AG20443 (cell line): ENCODE measurements at regions not wholly inside any gene's neighbourhood (a gene's known extent, or its start where the extent isn't known, plus 50 kb on each side); places are given as distances from the start of the nearest gene placed in this dataset.
A peak's percentile ranks its signal among the peaks of the same experiment; 100 is the strongest.

Experiments used
- DNase-seq: peaks from one replicate; pipeline ENCODE4 v3.0.0; 2012; ENCODE audit warnings: low spot score, mixed read lengths

GRCh38 chr14:89600950-89601826 lies 184.2 kb upstream of the FOXN3 start:
- peak; percentile 19 for DNase-seq

DNA sequence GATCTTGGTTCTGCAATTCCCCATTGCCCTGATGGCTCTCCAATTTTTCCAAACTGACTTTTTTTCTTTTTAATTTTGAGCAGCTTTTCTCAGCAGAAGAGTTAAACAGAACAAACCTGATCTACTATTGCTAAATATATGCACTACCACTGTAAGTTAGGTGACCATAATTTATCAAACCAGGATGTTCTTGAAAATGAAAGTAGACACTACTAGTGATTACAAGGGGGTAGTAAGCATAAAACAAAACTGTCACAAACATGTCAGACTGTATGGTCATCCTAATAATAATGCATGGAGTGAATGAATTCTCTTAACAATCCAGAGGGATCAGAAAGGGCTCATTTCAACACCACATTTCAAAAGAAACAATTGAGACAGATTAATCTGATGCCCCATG lies 183.0 kb upstream of the FOXN3 start:
- no peak for DNase-seq

DNA sequence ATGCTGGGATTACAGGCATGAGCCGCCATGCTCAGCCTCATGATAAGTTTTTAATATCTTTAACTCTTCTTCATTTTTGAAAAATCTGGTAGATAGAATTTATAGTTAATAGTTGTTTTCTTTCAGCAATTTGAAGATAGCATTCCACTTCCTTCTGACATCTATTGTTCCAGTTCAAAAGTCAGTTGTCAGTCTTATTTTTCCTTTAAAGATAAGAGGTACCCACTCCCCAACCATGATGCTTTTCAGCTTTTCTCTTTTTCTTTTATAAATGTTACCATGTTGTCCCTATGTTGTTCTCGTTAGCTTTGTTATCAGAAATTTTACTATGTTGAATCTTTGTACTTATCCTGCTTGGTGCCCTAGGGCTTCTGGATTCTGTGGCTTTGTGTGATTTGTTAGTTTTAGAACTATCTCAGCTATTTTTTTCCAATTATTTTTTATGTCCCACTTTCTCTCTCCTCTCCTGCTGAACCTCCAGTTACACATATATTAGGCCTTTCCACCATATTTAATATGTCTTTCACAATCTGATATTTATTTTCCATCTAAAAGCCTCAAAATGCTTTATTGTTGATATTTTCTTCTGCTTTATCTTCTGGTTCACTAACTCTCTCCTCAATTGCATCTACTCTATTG lies 181.6 kb upstream of the FOXN3 start:
- DNase-seq: no peak

GRCh38 chr14:89592961-89593360 lies 175.9 kb upstream of the FOXN3 start:
- DNase-seq: no peak

GRCh38 chr14:89589400-89590118 lies 172.5 kb upstream of the FOXN3 start:
- no peak for DNase-seq

DNA sequence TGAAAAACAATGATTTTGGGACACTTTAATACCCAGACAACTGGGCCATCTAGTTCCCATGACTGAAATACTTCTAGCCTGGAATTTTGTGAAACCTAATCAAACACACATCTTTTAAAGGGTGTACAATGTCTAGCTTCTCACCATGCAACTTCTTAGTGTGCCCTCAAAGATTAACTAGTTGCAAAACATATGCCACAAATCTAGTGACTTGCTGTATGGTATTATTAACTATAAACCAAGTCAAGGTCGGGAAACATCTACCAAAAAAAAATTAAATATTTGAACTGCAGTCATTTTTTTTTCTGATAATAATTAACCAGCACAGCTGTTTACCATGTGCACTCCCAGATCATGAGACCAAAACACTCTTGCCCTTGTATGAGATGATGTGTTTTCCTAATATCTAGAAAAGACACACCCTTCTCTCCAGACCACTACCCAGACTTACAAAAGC lies 171.8 kb upstream of the FOXN3 start:
- no peak for DNase-seq

- no peak for DNase-seq
Measured at GRCh38 chr14:89588016-89588415, 171.0 kb upstream of the FOXN3 start.

DNA sequence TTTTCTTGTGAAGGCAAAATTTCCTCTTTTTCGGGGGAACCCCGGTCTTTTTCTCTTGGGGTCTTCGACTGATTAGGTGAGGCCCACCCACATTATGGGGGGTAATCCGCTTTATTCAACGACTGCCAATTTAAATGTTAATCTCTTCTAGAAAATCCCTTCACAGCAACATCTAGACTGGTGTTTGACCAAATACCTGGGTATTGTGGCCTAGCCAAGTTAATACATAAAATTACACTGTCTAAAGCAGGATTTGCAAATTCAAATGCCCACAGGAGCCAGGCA lies 170.0 kb upstream of the FOXN3 start:
- no peak for DNase-seq

GRCh38 chr14:89586258-89587135 lies 169.5 kb upstream of the FOXN3 start:
- DNase-seq: no peak

DNA sequence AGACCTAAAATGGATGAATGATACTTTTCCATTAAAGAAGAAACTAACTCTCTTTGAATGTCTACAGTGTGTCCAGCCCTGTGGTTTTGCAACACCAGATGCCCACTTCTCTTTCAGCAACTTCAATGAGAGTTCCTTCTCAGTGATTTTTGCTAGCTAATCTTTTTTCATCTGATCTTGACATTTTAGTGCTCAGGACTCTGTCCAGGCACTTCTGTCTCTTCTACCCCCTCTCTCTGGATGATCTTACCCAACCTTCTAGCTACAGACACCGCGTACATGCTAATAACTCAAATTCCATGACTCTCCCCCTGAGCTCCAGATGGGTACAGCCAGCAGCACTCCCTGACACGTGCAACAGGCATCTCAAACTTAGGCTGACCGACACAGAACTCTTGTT lies 161.1 kb upstream of the FOXN3 start:
- peak; percentile 61 for DNase-seq

DNA sequence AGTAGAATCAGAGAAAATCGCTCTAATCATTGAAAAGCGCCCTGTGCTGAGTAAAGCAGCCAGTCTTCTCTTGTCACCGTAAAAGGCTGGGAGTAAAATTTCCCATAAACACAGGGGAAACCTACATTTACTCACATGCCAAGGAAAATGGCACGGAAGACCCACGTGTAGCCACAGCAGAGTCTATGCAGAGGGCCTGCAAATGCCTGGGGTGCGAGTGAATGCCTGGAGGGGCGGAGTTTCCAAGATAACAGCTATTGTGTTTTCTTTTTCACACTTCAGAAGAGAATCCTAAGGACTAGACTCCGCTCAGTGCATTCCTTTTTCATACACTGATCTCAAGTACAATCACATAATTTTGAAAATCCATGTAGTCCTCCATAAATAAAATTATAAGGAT lies 159.9 kb upstream of the FOXN3 start:
- DNase-seq: no peak

GRCh38 chr14:89576145-89576927 lies 159.3 kb upstream of the FOXN3 start:
- no peak for DNase-seq

DNA sequence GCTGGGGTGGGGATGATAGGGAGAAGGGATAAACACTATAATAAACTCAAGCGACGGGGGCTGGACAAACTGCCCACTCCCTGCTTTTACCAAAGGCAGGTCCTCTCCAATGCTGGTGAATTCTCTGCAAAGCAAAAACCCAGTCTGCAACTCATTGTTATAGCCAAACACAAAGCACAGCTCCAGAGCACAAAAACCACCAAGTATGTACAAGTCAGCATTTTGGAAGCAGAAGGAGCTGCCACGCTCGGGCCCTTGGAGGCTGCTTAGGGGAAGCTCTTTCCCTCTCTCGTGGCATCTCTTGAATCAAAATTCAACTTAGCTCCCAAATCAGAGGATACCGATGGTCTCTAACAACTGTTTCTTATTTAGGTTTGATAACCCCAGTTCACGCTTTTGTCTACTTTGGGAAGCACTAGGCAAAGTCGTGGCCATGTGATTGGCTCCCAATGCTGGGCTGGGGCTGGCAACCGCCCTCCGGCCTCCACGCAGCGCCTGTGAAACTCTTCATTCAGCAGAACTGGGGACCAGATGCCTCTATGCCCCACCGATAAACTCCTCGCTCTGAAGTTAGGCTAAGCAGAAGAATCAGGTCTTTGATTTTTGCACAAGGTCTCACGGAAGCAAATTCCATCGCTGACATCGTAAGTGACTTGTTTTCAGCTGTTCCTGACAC lies 158.5 kb upstream of the FOXN3 start:
- DNase-seq: no peak

DNA sequence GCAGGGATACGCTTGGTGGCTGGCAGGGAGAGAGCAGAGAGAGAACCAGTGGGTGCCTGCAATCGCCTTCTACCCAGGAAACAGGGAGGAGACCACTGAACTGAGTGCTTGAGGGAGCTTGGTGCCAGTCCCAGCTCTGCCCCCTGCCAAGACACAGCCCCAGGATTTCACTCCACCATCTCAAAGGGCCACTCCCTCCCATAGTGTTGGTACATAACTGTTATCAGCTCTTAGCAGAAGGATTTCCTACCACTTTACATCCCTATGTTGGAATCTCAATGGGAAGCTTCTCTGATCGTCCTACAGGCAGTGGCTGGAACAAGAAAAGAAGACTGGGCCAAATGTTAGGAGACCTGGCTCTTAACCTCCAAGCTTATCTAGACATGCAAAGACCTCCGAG lies 157.4 kb upstream of the FOXN3 start:
- no peak for DNase-seq

- no peak for DNase-seq
Measured at GRCh38 chr14:89573399-89573657, 156.3 kb upstream of the FOXN3 start.

- DNase-seq: no peak
Measured at GRCh38 chr14:89572596-89573398, 155.8 kb upstream of the FOXN3 start.

DNA sequence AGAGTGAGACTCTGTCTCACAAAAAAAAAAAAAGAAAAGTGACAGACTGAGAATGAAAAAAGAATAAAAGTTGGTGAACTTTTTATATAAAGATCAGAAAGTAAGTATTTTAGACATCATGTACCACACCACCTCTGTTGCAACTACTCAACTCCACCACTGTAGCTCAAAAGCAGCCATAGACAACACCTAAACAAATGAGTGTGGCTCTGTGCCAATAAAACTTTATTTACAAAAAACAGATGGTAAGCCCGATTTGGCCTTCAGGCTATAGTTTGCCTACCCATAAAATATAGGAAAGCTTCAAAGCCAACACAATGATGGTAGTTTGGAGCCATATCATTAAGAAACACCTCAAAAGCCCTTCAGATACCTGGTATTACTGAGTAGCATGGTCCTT lies 154.5 kb upstream of the FOXN3 start:
- DNase-seq: no peak

GRCh38 chr14:89566644-89567415 lies 149.8 kb upstream of the FOXN3 start:
- DNase-seq: no peak

GRCh38 chr14:89566180-89566579 lies 149.1 kb upstream of the FOXN3 start:
- DNase-seq: no peak
